SK-N-SH treated with all-trans-retinoic acid at 6 μM for 48 hours (cell line): ENCODE measurements at regions not wholly inside any gene's neighbourhood (a gene's known extent, or its start where the extent isn't known, plus 50 kb on each side); places are given as distances from the start of the nearest gene placed in this dataset.

Experiments used
- ATAC-seq: fragments of 200-7000 bp; cut with Tn5 transposase; 3 replicates; pipeline ENCODE4 v1.9.1; 2020; ENCODE audit warnings: mild to moderate bottlenecking, moderate library complexity
- ARNTL ChIP-seq: fragments of 450-650 bp; formaldehyde crosslinking; IDR thresholded peaks from 2 replicates; pipeline ENCODE4 v1.5.0; 2020; ENCODE audit warnings: low read depth, mild to moderate bottlenecking, moderate library complexity, borderline replicate concordance
- BACH2 ChIP-seq: fragments of 250-450 bp; sonication (Bioruptor Pico); IDR thresholded peaks from 2 replicates; pipeline ENCODE4 v1.9.0; 2021; ENCODE audit warnings: mild to moderate bottlenecking, borderline replicate concordance
- CREB5 ChIP-seq: fragments of 250-450 bp; sonication (Bioruptor Pico); IDR thresholded peaks from 2 replicates; pipeline ENCODE4 v1.5.1; 2020; ENCODE audit warnings: low read depth, mild to moderate bottlenecking, moderate library complexity
- CSDC2 ChIP-seq: fragments of 250-450 bp; sonication (Bioruptor Pico); IDR thresholded peaks from 2 replicates; pipeline ENCODE4 v1.5.0; 2020; ENCODE audit warnings: mild to moderate bottlenecking, moderate library complexity
- CSRNP3 ChIP-seq: fragments of 250-450 bp; sonication (Bioruptor Pico); IDR thresholded peaks from 2 replicates; pipeline ENCODE4 v1.5.1; 2021; ENCODE audit warnings: mild to moderate bottlenecking, moderate library complexity
- ESRRG ChIP-seq: fragments of 250-450 bp; sonication (Bioruptor Pico); IDR thresholded peaks from 2 replicates; pipeline ENCODE4 v1.6.1; 2021; ENCODE audit warnings: mild to moderate bottlenecking
- GLIS3 ChIP-seq: fragments of 250-450 bp; sonication (Bioruptor Pico); IDR thresholded peaks from 2 replicates; pipeline ENCODE4 v1.5.0; 2020; ENCODE audit warnings: mild to moderate bottlenecking, moderate library complexity
- ISL1 ChIP-seq: fragments of 250-450 bp; sonication (Bioruptor Pico); IDR thresholded peaks from 2 replicates; pipeline ENCODE4 v2.1.2; 2022; ENCODE audit warnings: mild to moderate bottlenecking, moderate library complexity
- OSR1 ChIP-seq: fragments of 250-450 bp; sonication (Bioruptor Pico); IDR thresholded peaks from 2 replicates; pipeline ENCODE4 v1.8.0; 2022; ENCODE audit warnings: moderate library complexity, mild to moderate bottlenecking, inconsistent platforms
- PATZ1 ChIP-seq: fragments of 250-450 bp; sonication (Bioruptor Pico); IDR thresholded peaks from 2 replicates; pipeline ENCODE4 v1.8.0; 2020; ENCODE audit warnings: mild to moderate bottlenecking, moderate library complexity, borderline replicate concordance
- POU6F1 ChIP-seq: fragments of 250-450 bp; sonication (Bioruptor Pico); IDR thresholded peaks from 2 replicates; pipeline ENCODE4 v1.8.0; 2021; ENCODE audit warnings: low read depth, mild to moderate bottlenecking, moderate library complexity, borderline replicate concordance
- PPARA ChIP-seq: fragments of 250-450 bp; sonication (Bioruptor Pico); IDR thresholded peaks from 2 replicates; pipeline ENCODE4 v1.5.0; 2020; ENCODE audit warnings: mild to moderate bottlenecking, borderline replicate concordance
- RARB ChIP-seq: fragments of 250-450 bp; sonication (Bioruptor Pico); IDR thresholded peaks from 2 replicates; pipeline ENCODE4 v1.8.0; 2021; ENCODE audit warnings: mild to moderate bottlenecking, moderate library complexity
- TCF4 ChIP-seq: fragments of 250-450 bp; sonication (Bioruptor Pico); IDR thresholded peaks from 2 replicates; pipeline ENCODE4 v1.8.0; 2021; ENCODE audit warnings: mild to moderate bottlenecking, moderate library complexity, borderline replicate concordance
- TOX ChIP-seq: fragments of 250-450 bp; sonication (Bioruptor Pico); IDR thresholded peaks from 2 replicates; pipeline ENCODE4 v1.8.0; 2021; ENCODE audit warnings: mild to moderate bottlenecking, moderate library complexity, borderline replicate concordance
- TSHZ2 ChIP-seq: fragments of 250-450 bp; sonication (Bioruptor Pico); IDR thresholded peaks from 2 replicates; pipeline ENCODE4 v1.5.0; 2020; ENCODE audit warnings: mild to moderate bottlenecking, moderate library complexity
- ZFP30 ChIP-seq: fragments of 450-650 bp; formaldehyde crosslinking; IDR thresholded peaks from 2 replicates; pipeline ENCODE4 v1.5.0; 2022; ENCODE audit warnings: mild to moderate bottlenecking, moderate library complexity
- ZNF565 ChIP-seq: fragments of 450-650 bp; formaldehyde crosslinking; conservative IDR thresholded peaks from 2 replicates; pipeline ENCODE4 v1.5.0; 2020; ENCODE audit warnings: low read depth, mild to moderate bottlenecking, moderate library complexity
- ZNF70 ChIP-seq: fragments of 450-650 bp; formaldehyde crosslinking; IDR thresholded peaks from 2 replicates; pipeline ENCODE4 v1.5.0; 2020; ENCODE audit warnings: mild to moderate bottlenecking, moderate library complexity
- ZNF8 ChIP-seq: fragments of 450-650 bp; formaldehyde crosslinking; IDR thresholded peaks from 2 replicates; pipeline ENCODE4 v1.5.0; 2020; ENCODE audit warnings: mild to moderate bottlenecking, moderate library complexity

GRCh38 chr14:86221755-86222154 lies 691.8 kb downstream of the FLRT2 start (continued):
- TF ChIP-seq PATZ1 (CRISPR knock-in tag) (no peak), POU6F1 (CRISPR knock-in tag) (no peak), PPARA (CRISPR knock-in tag) (no peak), GLIS3 (CRISPR knock-in tag) (no peak), TCF4 (CRISPR knock-in tag) (no peak), ZNF70 (CRISPR knock-in tag) (no peak), CSDC2 (CRISPR knock-in tag) (no peak), ARNTL (CRISPR knock-in tag) (no peak), ISL1 (CRISPR knock-in tag) (no peak), OSR1 (CRISPR knock-in tag) (no peak), ZNF8 (CRISPR knock-in tag) (no peak), ZFP30 (no peak)

- no peak for TF ChIP-seq OSR1 (CRISPR knock-in tag)
- no peak for TF ChIP-seq TCF4 (CRISPR knock-in tag)
- TF ChIP-seq TSHZ2: no peak
- no peak for TF ChIP-seq POU6F1 (CRISPR knock-in tag)
- no peak for TF ChIP-seq ZNF565 (CRISPR knock-in tag)
- TF ChIP-seq ARNTL (CRISPR knock-in tag): no peak
- no peak for TF ChIP-seq ESRRG (CRISPR knock-in tag)
- TF ChIP-seq CSRNP3 (CRISPR knock-in tag): no peak
- no peak for TF ChIP-seq TOX (CRISPR knock-in tag)
- TF ChIP-seq RARB: no peak
- TF ChIP-seq ZNF8 (CRISPR knock-in tag): no peak
- TF ChIP-seq CREB5 (CRISPR knock-in tag): no peak
- TF ChIP-seq PPARA (CRISPR knock-in tag): no peak
- no peak for TF ChIP-seq BACH2
- TF ChIP-seq GLIS3 (CRISPR knock-in tag): no peak
- ATAC-seq: no peak
Observed at GRCh38 chr14:86221000-86221399, 691.1 kb downstream of the FLRT2 start.
